ENCODE measurements at regions not wholly inside any gene's neighbourhood (a gene's known extent, or its start where the extent isn't known, plus 50 kb on each side); places are given as distances from the start of the nearest gene placed in this dataset.

DNA sequence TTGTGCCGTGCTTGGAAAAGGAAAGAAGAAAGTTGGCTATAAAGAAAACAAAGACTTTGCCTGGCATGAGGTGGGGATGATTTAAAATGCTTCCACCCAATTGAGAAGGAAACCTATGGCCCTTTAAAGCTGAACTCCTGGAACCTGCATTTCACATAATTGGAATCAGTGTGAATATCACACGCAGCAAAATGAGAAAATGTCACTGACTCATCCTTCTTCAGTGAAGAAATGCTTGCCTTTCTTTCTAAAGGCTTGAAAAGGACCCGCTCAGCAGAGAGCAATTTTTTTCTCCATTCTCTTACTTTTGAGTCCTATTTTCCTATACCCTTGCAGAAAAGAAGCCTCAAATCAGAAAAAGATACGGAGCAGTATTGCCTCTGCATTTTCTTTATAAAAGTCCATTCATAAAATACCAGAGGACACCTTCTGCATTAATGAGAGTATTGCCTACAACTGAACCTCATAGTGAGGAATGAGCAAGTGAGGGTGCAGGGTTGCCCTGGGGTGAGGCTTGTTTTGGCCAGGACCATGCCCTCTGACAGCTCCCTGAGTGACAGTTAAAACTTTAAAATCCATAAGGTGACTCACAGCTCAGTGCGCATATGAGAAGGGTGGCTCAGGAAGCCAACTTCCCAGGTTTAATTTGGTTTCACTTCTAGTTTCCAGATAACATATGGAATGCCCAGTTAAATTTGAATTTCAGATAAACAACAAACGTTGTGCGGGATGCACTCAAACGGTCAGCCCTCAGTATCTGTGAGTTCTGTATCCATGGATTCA lies 191.9 kb upstream of the GYPC start:
- DNase-seq, result no peak
- Histone ChIP-seq H3K27me3 (ENCODE audit: insufficient read depth, low read depth, severe bottlenecking) (peaks cover 36% of the 10 kb centered on the region), H3K9me3 (ENCODE audit: severe bottlenecking) (no peaks in the 10 kb centered on the region), H3K4me3 (ENCODE audit: low read depth, low read length) (no peak overlapping the region), H3K36me3 (no peaks in the 10 kb centered on the region), H3K27ac (no peak overlapping the region)
- TF ChIP-seq, protein P1, sequence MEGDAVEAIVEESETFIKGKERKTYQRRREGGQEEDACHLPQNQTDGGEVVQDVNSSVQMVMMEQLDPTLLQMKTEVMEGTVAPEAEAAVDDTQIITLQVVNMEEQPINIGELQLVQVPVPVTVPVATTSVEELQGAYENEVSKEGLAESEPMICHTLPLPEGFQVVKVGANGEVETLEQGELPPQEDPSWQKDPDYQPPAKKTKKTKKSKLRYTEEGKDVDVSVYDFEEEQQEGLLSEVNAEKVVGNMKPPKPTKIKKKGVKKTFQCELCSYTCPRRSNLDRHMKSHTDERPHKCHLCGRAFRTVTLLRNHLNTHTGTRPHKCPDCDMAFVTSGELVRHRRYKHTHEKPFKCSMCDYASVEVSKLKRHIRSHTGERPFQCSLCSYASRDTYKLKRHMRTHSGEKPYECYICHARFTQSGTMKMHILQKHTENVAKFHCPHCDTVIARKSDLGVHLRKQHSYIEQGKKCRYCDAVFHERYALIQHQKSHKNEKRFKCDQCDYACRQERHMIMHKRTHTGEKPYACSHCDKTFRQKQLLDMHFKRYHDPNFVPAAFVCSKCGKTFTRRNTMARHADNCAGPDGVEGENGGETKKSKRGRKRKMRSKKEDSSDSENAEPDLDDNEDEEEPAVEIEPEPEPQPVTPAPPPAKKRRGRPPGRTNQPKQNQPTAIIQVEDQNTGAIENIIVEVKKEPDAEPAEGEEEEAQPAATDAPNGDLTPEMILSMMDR (IDR thresholded peaks at IDR 0.05; ENCODE audit: low read depth, low read length), result no peak

DNA sequence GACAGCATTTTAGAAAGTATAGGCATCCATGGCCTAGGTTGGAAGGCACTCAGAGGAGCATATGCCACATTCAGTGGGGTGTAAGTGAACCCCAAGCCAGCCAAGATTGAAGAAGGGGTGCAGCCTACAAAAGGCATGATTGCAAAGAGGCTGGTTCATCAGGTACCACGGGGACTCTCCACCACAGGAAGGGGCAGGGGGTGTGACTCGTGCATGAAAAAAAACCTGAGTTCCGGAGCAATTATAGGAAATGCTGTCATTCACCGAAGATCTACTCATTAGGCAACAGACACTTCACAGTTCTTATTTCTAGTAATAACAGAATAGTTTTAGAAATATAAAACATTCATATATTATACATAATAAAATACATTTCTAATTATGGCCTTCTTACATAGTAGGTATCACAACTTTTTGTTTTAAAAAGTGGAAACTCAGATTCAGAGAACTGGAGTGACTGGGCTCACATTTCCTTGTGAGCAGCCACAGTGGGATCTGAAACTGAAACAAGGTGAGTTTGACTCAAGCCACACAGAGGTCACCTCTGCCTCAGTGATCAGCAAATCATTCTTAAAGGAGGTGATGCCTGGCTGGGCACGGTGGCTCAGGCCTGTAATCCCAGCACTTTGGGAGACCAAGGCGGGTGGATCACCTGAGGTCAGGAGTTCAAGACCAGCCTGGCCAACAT lies 188.4 kb upstream of the GYPC start:
- TF ChIP-seq, protein P1 (IDR thresholded peaks at IDR 0.05; ENCODE audit: low read depth, low read length), result no peak
- no peak for DNase-seq
- Histone ChIP-seq H3K9me3 (ENCODE audit: severe bottlenecking) (no peaks in the 10 kb centered on the region), H3K27ac (no peak overlapping the region), H3K4me3 (ENCODE audit: low read depth, low read length) (no peak overlapping the region), H3K36me3 (no peaks in the 10 kb centered on the region), H3K27me3 (ENCODE audit: insufficient read depth, low read depth, severe bottlenecking) (peaks cover 45% of the 10 kb centered on the region)

DNA sequence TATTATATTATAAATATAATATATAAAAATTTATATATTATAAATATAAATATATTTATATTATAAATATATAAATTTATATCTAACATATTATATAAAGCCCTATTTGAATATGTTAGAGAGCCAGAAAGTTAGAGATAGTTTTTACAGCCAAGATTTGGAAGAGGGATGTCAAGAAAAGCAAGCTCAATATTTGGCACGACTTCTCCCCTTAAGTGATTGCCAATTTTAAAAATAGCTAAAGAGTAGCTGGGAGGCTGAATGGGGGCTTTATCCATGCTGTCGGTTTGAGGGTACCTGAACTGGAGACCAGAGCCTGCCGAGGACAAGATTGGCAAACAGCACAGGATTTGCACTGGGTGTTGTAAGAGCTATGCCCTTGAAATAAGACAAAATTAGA lies 180.9 kb upstream of the GYPC start:
- Histone ChIP-seq H3K9me3 (ENCODE audit: severe bottlenecking) (no peaks in the 10 kb centered on the region), H3K36me3 (no peaks in the 10 kb centered on the region), H3K27me3 (ENCODE audit: insufficient read depth, low read depth, severe bottlenecking) (peaks cover 16% of the 10 kb centered on the region), H3K27ac (no peak overlapping the region), H3K4me3 (ENCODE audit: low read depth, low read length) (no peak overlapping the region)
- TF ChIP-seq, protein P1 (IDR thresholded peaks at IDR 0.05; ENCODE audit: low read depth, low read length), result no peak
- no peak for DNase-seq

DNA sequence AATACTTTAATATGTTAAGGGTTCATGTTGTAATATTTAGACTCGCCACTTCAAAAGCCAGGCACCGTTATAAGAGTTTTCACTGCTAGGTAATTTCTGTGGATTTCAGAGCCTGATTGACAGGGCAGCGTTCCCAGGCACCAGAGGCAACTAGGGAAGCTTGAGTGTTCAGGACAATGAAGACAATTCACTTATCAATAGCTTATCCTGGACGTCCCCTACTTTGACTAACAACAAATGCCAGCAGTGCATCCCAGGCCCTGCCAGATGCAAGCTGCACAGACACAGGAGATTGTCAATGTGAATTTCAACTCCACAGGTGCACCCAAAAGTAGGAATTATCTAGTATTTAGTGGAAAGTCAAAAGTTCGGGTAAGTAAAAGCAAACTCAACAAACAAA lies 179.3 kb upstream of the GYPC start:
- Histone ChIP-seq H3K27ac (no peak overlapping the region), H3K9me3 (ENCODE audit: severe bottlenecking) (no peaks in the 10 kb centered on the region), H3K36me3 (no peaks in the 10 kb centered on the region), H3K4me3 (ENCODE audit: low read depth, low read length) (no peak overlapping the region), H3K27me3 (ENCODE audit: insufficient read depth, low read depth, severe bottlenecking) (peaks cover 9% of the 10 kb centered on the region)
- TF ChIP-seq, protein P1 (IDR thresholded peaks at IDR 0.05; ENCODE audit: low read depth, low read length), result no peak
- DNase-seq, result no peak

DNA sequence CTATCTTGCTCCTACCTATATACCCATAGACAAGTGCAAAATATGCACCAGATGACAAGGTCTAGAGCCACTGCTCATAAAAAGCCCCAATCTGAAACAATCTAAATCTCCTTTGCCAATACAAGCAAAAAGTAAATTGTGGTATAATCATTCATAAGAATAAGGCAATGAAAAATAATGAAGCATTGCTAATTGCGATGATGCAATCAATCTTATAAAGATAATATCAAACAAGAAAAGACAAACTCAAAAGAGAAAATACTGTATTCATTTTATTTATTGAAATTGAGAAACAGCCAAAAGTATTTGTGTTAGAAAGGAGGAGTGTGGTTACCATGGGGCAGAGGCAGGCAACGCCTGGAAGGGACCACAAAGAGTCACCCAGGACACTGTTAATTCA lies 175.9 kb upstream of the GYPC start:
- Histone ChIP-seq H3K27me3 (ENCODE audit: insufficient read depth, low read depth, severe bottlenecking) (peaks cover 7% of the 10 kb centered on the region), H3K4me3 (ENCODE audit: low read depth, low read length) (no peak overlapping the region), H3K36me3 (no peaks in the 10 kb centered on the region), H3K9me3 (ENCODE audit: severe bottlenecking) (no peaks in the 10 kb centered on the region), H3K27ac (no peak overlapping the region)
- TF ChIP-seq, protein P1 (IDR thresholded peaks at IDR 0.05; ENCODE audit: low read depth, low read length), result no peak
- DNase-seq, result no peak
